ENCODE measurements at regions not wholly inside any gene's neighbourhood (a gene's known extent, or its start where the extent isn't known, plus 50 kb on each side); places are given as distances from the start of the nearest gene placed in this dataset.

GRCh38 chr7:156148547-156148946 is 336.3 kb upstream of the SHH start:
- no peak for TF ChIP-seq POLR2AphosphoS5 (IDR thresholded peaks at IDR 0.05; ENCODE audit: low read depth)
- no peak for TF ChIP-seq ZNF331 (CRISPR knock-in tag; IDR thresholded peaks at IDR 0.05; ENCODE audit: low read depth)
- TF ChIP-seq, protein P1, sequence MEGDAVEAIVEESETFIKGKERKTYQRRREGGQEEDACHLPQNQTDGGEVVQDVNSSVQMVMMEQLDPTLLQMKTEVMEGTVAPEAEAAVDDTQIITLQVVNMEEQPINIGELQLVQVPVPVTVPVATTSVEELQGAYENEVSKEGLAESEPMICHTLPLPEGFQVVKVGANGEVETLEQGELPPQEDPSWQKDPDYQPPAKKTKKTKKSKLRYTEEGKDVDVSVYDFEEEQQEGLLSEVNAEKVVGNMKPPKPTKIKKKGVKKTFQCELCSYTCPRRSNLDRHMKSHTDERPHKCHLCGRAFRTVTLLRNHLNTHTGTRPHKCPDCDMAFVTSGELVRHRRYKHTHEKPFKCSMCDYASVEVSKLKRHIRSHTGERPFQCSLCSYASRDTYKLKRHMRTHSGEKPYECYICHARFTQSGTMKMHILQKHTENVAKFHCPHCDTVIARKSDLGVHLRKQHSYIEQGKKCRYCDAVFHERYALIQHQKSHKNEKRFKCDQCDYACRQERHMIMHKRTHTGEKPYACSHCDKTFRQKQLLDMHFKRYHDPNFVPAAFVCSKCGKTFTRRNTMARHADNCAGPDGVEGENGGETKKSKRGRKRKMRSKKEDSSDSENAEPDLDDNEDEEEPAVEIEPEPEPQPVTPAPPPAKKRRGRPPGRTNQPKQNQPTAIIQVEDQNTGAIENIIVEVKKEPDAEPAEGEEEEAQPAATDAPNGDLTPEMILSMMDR (conservative IDR thresholded peaks at IDR 0.05; ENCODE audit: low read depth in 2 of 2), result no peak
- no peak for TF ChIP-seq EZH2 (IDR thresholded peaks at IDR 0.05; ENCODE audit: low read depth, unreplicated experiment)
- TF ChIP-seq, protein P2, sequence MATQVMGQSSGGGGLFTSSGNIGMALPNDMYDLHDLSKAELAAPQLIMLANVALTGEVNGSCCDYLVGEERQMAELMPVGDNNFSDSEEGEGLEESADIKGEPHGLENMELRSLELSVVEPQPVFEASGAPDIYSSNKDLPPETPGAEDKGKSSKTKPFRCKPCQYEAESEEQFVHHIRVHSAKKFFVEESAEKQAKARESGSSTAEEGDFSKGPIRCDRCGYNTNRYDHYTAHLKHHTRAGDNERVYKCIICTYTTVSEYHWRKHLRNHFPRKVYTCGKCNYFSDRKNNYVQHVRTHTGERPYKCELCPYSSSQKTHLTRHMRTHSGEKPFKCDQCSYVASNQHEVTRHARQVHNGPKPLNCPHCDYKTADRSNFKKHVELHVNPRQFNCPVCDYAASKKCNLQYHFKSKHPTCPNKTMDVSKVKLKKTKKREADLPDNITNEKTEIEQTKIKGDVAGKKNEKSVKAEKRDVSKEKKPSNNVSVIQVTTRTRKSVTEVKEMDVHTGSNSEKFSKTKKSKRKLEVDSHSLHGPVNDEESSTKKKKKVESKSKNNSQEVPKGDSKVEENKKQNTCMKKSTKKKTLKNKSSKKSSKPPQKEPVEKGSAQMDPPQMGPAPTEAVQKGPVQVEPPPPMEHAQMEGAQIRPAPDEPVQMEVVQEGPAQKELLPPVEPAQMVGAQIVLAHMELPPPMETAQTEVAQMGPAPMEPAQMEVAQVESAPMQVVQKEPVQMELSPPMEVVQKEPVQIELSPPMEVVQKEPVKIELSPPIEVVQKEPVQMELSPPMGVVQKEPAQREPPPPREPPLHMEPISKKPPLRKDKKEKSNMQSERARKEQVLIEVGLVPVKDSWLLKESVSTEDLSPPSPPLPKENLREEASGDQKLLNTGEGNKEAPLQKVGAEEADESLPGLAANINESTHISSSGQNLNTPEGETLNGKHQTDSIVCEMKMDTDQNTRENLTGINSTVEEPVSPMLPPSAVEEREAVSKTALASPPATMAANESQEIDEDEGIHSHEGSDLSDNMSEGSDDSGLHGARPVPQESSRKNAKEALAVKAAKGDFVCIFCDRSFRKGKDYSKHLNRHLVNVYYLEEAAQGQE (IDR thresholded peaks at IDR 0.05; ENCODE audit: unreplicated experiment), result no peak
- TF ChIP-seq EZH2phosphoT487 (IDR thresholded peaks at IDR 0.05; ENCODE audit: unreplicated experiment), result no peak
- no peak for TF ChIP-seq CREB1 (CRISPR knock-in tag; IDR thresholded peaks at IDR 0.05; ENCODE audit: low read depth)
- TF ChIP-seq, protein P3, sequence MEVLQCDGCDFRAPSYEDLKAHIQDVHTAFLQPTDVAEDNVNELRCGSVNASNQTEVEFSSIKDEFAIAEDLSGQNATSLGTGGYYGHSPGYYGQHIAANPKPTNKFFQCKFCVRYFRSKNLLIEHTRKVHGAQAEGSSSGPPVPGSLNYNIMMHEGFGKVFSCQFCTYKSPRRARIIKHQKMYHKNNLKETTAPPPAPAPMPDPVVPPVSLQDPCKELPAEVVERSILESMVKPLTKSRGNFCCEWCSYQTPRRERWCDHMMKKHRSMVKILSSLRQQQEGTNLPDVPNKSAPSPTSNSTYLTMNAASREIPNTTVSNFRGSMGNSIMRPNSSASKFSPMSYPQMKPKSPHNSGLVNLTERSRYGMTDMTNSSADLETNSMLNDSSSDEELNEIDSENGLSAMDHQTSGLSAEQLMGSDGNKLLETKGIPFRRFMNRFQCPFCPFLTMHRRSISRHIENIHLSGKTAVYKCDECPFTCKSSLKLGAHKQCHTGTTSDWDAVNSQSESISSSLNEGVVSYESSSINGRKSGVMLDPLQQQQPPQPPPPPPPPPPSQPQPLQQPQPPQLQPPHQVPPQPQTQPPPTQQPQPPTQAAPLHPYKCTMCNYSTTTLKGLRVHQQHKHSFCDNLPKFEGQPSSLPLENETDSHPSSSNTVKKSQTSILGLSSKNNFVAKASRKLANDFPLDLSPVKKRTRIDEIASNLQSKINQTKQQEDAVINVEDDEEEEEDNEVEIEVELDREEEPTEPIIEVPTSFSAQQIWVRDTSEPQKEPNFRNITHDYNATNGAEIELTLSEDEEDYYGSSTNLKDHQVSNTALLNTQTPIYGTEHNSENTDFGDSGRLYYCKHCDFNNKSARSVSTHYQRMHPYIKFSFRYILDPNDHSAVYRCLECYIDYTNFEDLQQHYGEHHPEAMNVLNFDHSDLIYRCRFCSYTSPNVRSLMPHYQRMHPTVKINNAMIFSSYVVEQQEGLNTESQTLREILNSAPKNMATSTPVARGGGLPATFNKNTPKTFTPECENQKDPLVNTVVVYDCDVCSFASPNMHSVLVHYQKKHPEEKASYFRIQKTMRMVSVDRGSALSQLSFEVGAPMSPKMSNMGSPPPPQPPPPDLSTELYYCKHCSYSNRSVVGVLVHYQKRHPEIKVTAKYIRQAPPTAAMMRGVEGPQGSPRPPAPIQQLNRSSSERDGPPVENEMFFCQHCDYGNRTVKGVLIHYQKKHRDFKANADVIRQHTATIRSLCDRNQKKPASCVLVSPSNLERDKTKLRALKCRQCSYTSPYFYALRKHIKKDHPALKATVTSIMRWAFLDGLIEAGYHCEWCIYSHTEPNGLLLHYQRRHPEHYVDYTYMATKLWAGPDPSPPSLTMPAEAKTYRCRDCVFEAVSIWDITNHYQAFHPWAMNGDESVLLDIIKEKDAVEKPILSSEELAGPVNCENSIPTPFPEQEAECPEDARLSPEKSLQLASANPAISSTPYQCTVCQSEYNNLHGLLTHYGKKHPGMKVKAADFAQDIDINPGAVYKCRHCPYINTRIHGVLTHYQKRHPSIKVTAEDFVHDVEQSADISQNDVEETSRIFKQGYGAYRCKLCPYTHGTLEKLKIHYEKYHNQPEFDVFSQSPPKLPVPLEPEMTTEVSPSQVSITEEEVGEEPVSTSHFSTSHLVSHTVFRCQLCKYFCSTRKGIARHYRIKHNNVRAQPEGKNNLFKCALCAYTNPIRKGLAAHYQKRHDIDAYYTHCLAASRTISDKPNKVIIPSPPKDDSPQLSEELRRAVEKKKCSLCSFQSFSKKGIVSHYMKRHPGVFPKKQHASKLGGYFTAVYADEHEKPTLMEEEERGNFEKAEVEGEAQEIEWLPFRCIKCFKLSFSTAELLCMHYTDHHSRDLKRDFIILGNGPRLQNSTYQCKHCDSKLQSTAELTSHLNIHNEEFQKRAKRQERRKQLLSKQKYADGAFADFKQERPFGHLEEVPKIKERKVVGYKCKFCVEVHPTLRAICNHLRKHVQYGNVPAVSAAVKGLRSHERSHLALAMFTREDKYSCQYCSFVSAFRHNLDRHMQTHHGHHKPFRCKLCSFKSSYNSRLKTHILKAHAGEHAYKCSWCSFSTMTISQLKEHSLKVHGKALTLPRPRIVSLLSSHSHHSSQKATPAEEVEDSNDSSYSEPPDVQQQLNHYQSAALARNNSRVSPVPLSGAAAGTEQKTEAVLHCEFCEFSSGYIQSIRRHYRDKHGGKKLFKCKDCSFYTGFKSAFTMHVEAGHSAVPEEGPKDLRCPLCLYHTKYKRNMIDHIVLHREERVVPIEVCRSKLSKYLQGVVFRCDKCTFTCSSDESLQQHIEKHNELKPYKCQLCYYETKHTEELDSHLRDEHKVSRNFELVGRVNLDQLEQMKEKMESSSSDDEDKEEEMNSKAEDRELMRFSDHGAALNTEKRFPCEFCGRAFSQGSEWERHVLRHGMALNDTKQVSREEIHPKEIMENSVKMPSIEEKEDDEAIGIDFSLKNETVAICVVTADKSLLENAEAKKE (CRISPR knock-in tag; IDR thresholded peaks at IDR 0.05), result no peak

All from GM23338 (cell line).